GM12878 (cell line): ENCODE measurements at regions not wholly inside any gene's neighbourhood (a gene's known extent, or its start where the extent isn't known, plus 50 kb on each side); places are given as distances from the start of the nearest gene placed in this dataset.

Experiments used
- BHLHE40 ChIP-seq, 2 experiments: fragments of 450-650 bp in 1 of 2; IDR thresholded peaks; 2 replicates each; pipeline ENCODE4 v1.6.1; 2011 to 2017; ENCODE audit warnings: low read depth in 2 of 2, borderline replicate concordance in 1 of 2, improper control_type of control experiment in 1 of 2, low read length in 1 of 2, mild to moderate bottlenecking in 1 of 2
- E2F4 ChIP-seq: IDR thresholded peaks from 2 replicates; pipeline ENCODE4 v1.6.1; 2012; ENCODE audit warnings: low read depth, low read length, improper control_type of control experiment
- POLR2AphosphoS5 ChIP-seq: IDR thresholded peaks from 2 replicates; pipeline ENCODE4 v1.6.1; 2011; ENCODE audit warnings: mild to moderate bottlenecking, low read length, inconsistent platforms
- RCOR1 ChIP-seq: conservative IDR thresholded peaks from 2 replicates; pipeline ENCODE4 v1.6.1; 2012; ENCODE audit warnings: low read depth, low read length, improper control_type of control experiment
- SREBF1 ChIP-seq: IDR thresholded peaks from 2 replicates; pipeline ENCODE4 v1.6.1; 2012; ENCODE audit warnings: mild to moderate bottlenecking, low read length
- TCF3 ChIP-seq: IDR thresholded peaks from 2 replicates; pipeline ENCODE4 v1.6.1; 2012; ENCODE audit warnings: low read depth, mild to moderate bottlenecking, low read length, borderline replicate concordance; ENCODE audit not compliant: insufficient read depth
- ZBTB33 ChIP-seq: fragments of 450-650 bp; IDR thresholded peaks from 2 replicates; pipeline ENCODE4 v1.6.1; 2017; ENCODE audit warnings: mild to moderate bottlenecking
- TF ChIP-seq, protein P1 (sequence below): IDR thresholded peaks from 2 replicates; pipeline ENCODE4 v1.6.1; 2012; ENCODE audit warnings: low read depth, low read length, improper control_type of control experiment
- TF ChIP-seq, protein P2 (sequence below), 3 experiments: IDR thresholded peaks in 2 of 3; conservative IDR thresholded peaks in 1 of 3; 2 replicates each; pipeline ENCODE4 v1.5.1; 2011; ENCODE audit warnings: low read depth in 3 of 3, low read length in 3 of 3, mild to moderate bottlenecking in 3 of 3, control low read depth in 2 of 3, moderate library complexity in 2 of 3, inconsistent platforms in 1 of 3, mixed read lengths in 1 of 3; ENCODE audit not compliant: control insufficient read depth in 2 of 3, insufficient read depth in 1 of 3; ENCODE audit errors: extremely low read depth in 1 of 3
- TF ChIP-seq, protein P3 (sequence below): fragments of 450-650 bp; formaldehyde crosslinking; IDR thresholded peaks from 2 replicates; pipeline ENCODE4 v1.5.0; 2022; ENCODE audit warnings: mild to moderate bottlenecking, missing genetic modification characterization

GRCh38 chr14:42664190-42664589 lies 1057.5 kb downstream of the LRFN5 start:
- TF ChIP-seq ZBTB33 (no peak), SREBF1 (no peak), POLR2AphosphoS5 (no peak), TCF3 (no peak), BHLHE40 (IDR thresholded peaks at IDR 0.05; ENCODE audit: borderline replicate concordance in 1 of 2, low read depth in 2 of 2, low read length in 1 of 2) (no peak), RCOR1 (no peak), E2F4 (no peak)
- TF ChIP-seq, protein P1, sequence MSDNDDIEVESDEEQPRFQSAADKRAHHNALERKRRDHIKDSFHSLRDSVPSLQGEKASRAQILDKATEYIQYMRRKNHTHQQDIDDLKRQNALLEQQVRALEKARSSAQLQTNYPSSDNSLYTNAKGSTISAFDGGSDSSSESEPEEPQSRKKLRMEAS, result no peak
- TF ChIP-seq, protein P2, sequence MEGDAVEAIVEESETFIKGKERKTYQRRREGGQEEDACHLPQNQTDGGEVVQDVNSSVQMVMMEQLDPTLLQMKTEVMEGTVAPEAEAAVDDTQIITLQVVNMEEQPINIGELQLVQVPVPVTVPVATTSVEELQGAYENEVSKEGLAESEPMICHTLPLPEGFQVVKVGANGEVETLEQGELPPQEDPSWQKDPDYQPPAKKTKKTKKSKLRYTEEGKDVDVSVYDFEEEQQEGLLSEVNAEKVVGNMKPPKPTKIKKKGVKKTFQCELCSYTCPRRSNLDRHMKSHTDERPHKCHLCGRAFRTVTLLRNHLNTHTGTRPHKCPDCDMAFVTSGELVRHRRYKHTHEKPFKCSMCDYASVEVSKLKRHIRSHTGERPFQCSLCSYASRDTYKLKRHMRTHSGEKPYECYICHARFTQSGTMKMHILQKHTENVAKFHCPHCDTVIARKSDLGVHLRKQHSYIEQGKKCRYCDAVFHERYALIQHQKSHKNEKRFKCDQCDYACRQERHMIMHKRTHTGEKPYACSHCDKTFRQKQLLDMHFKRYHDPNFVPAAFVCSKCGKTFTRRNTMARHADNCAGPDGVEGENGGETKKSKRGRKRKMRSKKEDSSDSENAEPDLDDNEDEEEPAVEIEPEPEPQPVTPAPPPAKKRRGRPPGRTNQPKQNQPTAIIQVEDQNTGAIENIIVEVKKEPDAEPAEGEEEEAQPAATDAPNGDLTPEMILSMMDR (IDR thresholded peaks at IDR 0.05 in 2 of 3, conservative IDR thresholded peaks at IDR 0.05 in 1 of 3; ENCODE audit: control insufficient read depth in 2 of 3, extremely low read depth in 1 of 3, insufficient read depth in 1 of 3, low read depth in 3 of 3, low read length in 3 of 3), result no peak
- TF ChIP-seq, protein P3, sequence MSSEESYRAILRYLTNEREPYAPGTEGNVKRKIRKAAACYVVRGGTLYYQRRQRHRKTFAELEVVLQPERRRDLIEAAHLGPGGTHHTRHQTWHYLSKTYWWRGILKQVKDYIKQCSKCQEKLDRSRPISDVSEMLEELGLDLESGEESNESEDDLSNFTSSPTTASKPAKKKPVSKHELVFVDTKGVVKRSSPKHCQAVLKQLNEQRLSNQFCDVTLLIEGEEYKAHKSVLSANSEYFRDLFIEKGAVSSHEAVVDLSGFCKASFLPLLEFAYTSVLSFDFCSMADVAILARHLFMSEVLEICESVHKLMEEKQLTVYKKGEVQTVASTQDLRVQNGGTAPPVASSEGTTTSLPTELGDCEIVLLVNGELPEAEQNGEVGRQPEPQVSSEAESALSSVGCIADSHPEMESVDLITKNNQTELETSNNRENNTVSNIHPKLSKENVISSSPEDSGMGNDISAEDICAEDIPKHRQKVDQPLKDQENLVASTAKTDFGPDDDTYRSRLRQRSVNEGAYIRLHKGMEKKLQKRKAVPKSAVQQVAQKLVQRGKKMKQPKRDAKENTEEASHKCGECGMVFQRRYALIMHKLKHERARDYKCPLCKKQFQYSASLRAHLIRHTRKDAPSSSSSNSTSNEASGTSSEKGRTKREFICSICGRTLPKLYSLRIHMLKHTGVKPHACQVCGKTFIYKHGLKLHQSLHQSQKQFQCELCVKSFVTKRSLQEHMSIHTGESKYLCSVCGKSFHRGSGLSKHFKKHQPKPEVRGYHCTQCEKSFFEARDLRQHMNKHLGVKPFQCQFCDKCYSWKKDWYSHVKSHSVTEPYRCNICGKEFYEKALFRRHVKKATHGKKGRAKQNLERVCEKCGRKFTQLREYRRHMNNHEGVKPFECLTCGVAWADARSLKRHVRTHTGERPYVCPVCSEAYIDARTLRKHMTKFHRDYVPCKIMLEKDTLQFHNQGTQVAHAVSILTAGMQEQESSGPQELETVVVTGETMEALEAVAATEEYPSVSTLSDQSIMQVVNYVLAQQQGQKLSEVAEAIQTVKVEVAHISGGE, result no peak
